RWPE2 (cell line): ENCODE measurements at regions not wholly inside any gene's neighbourhood (a gene's known extent, or its start where the extent isn't known, plus 50 kb on each side); places are given as distances from the start of the nearest gene placed in this dataset.

Experiments
- ATAC-seq: fragments of 200-7000 bp; cut with Tn5 transposase; 3 replicates; pipeline ENCODE4 v1.9.1; 2021; ENCODE audit warnings: low read depth
- DNase-seq: peaks from one replicate; pipeline ENCODE4 v3.0.0-alpha.2; 2020; ENCODE audit warnings: low spot score
- H3K27ac ChIP-seq: fragments of 450-650 bp; 2 replicates; pipeline ENCODE4 v1.5.1; 2017; ENCODE audit warnings: mild to moderate bottlenecking; ENCODE audit not compliant: poor library complexity, severe bottlenecking
- H3K27me3 ChIP-seq: fragments of 250-450 bp; sonication (Bioruptor Pico); 2 replicates; pipeline ENCODE4 v1.5.1; 2021; ENCODE audit warnings: mild to moderate bottlenecking, moderate library complexity; ENCODE audit not compliant: insufficient read depth, poor library complexity, severe bottlenecking
- H3K36me3 ChIP-seq: fragments of 250-450 bp; sonication (Bioruptor Pico); 2 replicates; pipeline ENCODE4 v1.5.1; 2020; ENCODE audit warnings: low read depth, mild to moderate bottlenecking, moderate library complexity
- H3K4me1 ChIP-seq: fragments of 250-450 bp; sonication (Bioruptor Pico); 2 replicates; pipeline ENCODE4 v1.5.1; 2021; ENCODE audit warnings: mild to moderate bottlenecking, moderate library complexity; ENCODE audit not compliant: insufficient read depth, poor library complexity, severe bottlenecking
- H3K4me3 ChIP-seq: fragments of 250-450 bp; sonication (Bioruptor Pico); 2 replicates; pipeline ENCODE4 v1.5.1; 2021; ENCODE audit warnings: mild to moderate bottlenecking, moderate library complexity; ENCODE audit not compliant: severe bottlenecking
- H3K9me3 ChIP-seq: fragments of 250-450 bp; sonication (Bioruptor Pico); 2 replicates; pipeline ENCODE4 v1.5.1; 2021; ENCODE audit warnings: mild to moderate bottlenecking, moderate library complexity; ENCODE audit not compliant: severe bottlenecking
- TF ChIP-seq, protein P1 (sequence below): fragments of 450-650 bp; IDR thresholded peaks from one replicate; pipeline ENCODE4 v1.5.1; 2017; ENCODE audit warnings: mild to moderate bottlenecking, moderate library complexity; ENCODE audit not compliant: poor library complexity, severe bottlenecking

DNA sequence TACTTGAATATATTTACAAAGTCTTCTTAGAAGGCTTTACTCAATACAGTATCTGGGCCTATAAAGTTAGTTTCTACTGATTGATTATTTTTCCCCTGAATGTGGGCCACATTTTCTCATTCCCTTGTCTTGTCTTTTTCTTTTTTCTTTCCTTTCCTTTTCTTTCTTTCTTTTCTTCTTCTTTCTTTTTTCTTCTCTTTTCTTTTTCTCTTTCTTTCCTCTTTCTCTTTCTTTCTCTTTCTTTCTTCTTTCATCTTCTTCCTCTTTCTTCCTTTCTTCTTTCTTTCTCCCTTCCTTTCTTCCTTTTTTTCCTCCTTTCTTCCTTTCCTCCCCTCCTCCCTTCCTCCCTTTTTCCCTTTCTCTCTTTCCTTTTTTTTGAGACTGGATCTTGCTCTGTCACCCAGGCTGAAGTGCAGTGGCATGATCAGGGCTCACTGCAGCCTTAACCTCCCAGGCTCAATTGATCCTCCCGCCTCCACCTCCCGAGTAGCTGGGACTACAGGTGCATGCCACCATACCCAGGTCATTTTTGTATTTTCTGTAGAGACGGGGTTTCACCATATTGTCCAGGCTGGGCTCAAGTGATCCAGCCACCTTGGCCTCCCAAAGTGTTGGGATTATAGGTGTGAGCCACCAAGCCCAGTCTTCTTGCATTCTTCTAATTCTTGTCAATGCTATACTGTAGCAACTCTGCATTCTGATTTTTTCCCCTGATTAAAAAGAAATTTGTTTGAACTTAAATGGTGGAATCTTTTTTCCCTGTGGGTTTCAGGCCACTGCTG, 133.1 kb upstream of the FBXO11 start:
- Histone ChIP-seq H3K36me3 (no peaks in the 10 kb centered on the region), H3K9me3 (no peaks in the 10 kb centered on the region), H3K27ac (no peak overlapping the region), H3K4me1 (no peaks in the 10 kb centered on the region), H3K27me3 (no peaks in the 10 kb centered on the region), H3K4me3 (no peak overlapping the region)
- ATAC-seq = no peak
- TF ChIP-seq, protein P1, sequence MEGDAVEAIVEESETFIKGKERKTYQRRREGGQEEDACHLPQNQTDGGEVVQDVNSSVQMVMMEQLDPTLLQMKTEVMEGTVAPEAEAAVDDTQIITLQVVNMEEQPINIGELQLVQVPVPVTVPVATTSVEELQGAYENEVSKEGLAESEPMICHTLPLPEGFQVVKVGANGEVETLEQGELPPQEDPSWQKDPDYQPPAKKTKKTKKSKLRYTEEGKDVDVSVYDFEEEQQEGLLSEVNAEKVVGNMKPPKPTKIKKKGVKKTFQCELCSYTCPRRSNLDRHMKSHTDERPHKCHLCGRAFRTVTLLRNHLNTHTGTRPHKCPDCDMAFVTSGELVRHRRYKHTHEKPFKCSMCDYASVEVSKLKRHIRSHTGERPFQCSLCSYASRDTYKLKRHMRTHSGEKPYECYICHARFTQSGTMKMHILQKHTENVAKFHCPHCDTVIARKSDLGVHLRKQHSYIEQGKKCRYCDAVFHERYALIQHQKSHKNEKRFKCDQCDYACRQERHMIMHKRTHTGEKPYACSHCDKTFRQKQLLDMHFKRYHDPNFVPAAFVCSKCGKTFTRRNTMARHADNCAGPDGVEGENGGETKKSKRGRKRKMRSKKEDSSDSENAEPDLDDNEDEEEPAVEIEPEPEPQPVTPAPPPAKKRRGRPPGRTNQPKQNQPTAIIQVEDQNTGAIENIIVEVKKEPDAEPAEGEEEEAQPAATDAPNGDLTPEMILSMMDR = no peak
- no peak for DNase-seq

DNA sequence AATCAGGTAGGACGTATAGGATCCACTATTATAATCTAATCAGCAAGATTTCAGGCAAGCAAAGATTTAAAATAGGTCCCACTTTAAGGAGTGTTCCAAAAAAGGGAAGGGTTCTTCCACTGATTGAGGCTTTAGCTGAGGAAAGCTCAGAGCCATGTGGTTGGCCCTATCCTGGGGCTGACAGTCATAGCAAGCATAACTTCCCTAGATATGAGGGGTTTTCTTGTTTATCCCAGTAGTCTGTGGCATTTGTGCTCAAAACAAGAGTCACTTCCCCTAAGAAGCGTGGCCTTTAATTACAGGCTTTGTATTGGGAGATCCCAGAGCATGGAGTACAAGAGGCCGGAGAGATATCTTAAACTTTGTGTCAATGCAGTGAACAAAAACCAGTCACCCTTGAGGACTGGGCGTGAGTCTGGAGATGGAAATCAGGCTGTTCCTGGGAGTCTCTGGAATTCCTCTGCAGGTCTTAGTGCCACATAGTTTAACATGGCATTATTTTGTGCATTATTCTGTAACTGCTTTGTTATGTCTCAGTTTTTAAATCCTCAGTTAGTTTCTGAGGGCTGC, 136.9 kb upstream of the FBXO11 start:
- Histone ChIP-seq H3K4me1 (no peaks in the 10 kb centered on the region), H3K36me3 (no peaks in the 10 kb centered on the region), H3K4me3 (no peak overlapping the region), H3K9me3 (no peaks in the 10 kb centered on the region), H3K27ac (no peak overlapping the region), H3K27me3 (no peaks in the 10 kb centered on the region)
- ATAC-seq (no peak), DNase-seq (no peak)
- TF ChIP-seq, protein P1 = no peak

DNA sequence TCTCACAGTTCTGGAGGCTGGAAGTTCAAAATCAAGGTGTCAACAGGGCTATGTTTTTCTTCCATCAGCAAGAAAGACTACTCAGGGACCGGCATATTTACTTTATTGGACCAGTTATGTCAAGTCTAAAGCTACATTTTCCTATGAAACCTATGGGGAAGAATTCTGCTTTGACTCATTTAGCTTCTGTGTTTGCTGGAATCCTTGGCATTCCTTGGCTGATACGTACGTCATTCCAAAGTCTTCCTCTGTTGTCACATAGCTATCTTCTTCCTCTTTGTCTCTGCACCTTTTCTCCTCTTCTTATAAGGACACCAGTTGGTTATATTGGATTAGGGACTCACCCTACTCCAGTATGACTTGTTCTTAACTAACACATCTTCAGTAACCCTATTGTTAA, 137.4 kb upstream of the FBXO11 start:
- Histone ChIP-seq H3K27me3 (no peaks in the 10 kb centered on the region), H3K4me3 (no peak overlapping the region), H3K4me1 (no peaks in the 10 kb centered on the region), H3K27ac (no peak overlapping the region), H3K36me3 (no peaks in the 10 kb centered on the region), H3K9me3 (no peaks in the 10 kb centered on the region)
- ATAC-seq (no peak), DNase-seq (no peak)
- TF ChIP-seq, protein P1 = no peak

DNA sequence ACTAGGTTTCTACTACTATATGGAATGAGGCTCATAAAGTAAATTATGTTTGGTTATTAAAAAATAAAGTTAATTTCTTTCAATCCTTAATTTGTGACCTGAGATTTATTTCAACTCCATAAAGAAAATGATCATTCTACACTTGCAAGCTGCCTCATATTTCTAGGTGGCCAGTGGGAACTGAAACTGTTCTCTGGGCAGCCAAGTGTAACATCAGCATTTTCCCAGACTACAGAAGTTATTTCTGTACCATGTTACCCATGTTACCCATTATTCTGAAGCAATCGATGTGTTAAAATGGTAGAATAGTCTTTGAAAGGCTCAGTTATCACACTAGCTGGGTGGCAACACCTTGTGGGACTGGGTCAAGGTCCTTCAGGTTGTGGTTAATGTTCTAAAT, 139.3 kb upstream of the FBXO11 start:
- H3K27ac ChIP-seq = no peak overlapping the region
- no peak overlapping the region for H3K4me3 ChIP-seq
- H3K4me1 ChIP-seq = no peaks in the 10 kb centered on the region
- H3K27me3 ChIP-seq = no peaks in the 10 kb centered on the region
- H3K36me3 ChIP-seq = no peaks in the 10 kb centered on the region
- TF ChIP-seq, protein P1 = no peak
- DNase-seq (no peak), ATAC-seq (no peak)
- H3K9me3 ChIP-seq = no peaks in the 10 kb centered on the region

DNA sequence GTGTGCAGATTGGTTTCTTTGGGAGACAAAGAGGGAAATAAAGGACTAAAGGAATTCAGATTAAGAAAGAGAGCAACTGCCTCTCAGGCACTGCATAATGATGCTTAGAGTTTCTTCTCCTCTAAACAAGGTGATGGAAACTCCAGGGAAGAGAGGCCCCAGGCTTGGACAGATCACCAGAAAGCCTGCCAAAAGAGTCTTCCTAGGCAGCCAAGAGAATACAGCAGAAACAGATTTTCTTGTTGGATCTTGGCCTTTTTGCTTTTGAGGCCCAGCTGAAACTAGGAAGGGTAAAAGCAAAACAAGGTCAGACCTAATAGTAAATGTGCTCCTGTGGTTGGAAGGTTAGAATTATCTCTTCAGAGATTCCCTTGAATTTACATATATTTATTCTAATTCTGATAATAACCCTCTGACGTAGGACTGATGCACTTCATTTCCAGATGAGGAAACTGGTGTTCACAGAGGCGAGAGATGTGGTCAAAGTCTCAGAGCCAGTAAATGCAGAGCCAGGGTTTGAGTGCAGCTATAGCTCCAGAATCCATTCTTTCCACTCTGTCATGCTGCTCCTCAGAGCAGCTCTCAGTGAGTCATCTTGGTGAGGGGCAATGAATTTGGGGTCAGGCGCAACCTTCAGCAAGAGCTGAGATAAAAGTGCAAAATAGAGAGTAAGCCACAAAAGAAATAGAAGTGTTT, 142.3 kb upstream of the FBXO11 start:
- no peaks in the 10 kb centered on the region for H3K36me3 ChIP-seq
- TF ChIP-seq, protein P1 = no peak
- no peaks in the 10 kb centered on the region for H3K27me3 ChIP-seq
- no peak overlapping the region for H3K4me3 ChIP-seq
- DNase-seq (no peak), ATAC-seq (no peak)
- no peaks in the 10 kb centered on the region for H3K9me3 ChIP-seq
- H3K4me1 ChIP-seq = no peaks in the 10 kb centered on the region
- no peak overlapping the region for H3K27ac ChIP-seq
